ENCODE measurements at regions not wholly inside any gene's neighbourhood (a gene's known extent, or its start where the extent isn't known, plus 50 kb on each side); places are given as distances from the start of the nearest gene placed in this dataset.

GRCh38 chr4:18938343-18939099 is 917.0 kb upstream of the LCORL start:
- Histone ChIP-seq H3K4me1 (no peaks in the 10 kb centered on the region), H3K27me3 (replicated peaks; ENCODE audit: control insufficient read depth, insufficient read depth, low read length) (no peaks in the 10 kb centered on the region), H3K36me3 (ENCODE audit: control insufficient read depth, insufficient read depth, low read length) (no peaks in the 10 kb centered on the region), H3K9me3 (no peaks in the 10 kb centered on the region), H3K4me3 (ENCODE audit: low read depth, low read length) (no peak overlapping the region)
- TF ChIP-seq CTCF (IDR thresholded peaks at IDR 0.05; ENCODE audit: insufficient read depth in 1 of 2, low read depth in 1 of 2, low read length in 1 of 2, severe bottlenecking in 1 of 2, unreplicated experiment in 1 of 2), result no peak
- ChIA-PET POLR2A (no interaction called here), CTCF (no interaction called here)
- H3K4me3 Mint-ChIP-seq (ENCODE audit: unreplicated experiment), result no peak overlapping the region
- no peaks in the 10 kb centered on the region for H3K36me3 Mint-ChIP-seq (ENCODE audit: insufficient read depth, unreplicated experiment)
- no TSS peak for BruUV-seq (replicated peaks)
- no peak overlapping the region for H3K27ac Mint-ChIP-seq (ENCODE audit: unreplicated experiment)
- peaks cover 12% of the 10 kb centered on the region for H3K9me3 Mint-ChIP-seq (ENCODE audit: unreplicated experiment)
- DNase-seq, result no peak
- intact Hi-C loops (cut with micrococcal nuclease; ENCODE audit: unreplicated experiment), result loop anchor here (10.0 kb wide), 1 partner anchor 124 kb away; no protein-coding TSS in a partner anchor
- H3K27me3 Mint-ChIP-seq (ENCODE audit: insufficient read depth, unreplicated experiment), result no peaks in the 10 kb centered on the region
- no peaks in the 10 kb centered on the region for H3K4me1 Mint-ChIP-seq (ENCODE audit: low read depth, unreplicated experiment)

- Histone ChIP-seq H3K36me3 (ENCODE audit: control insufficient read depth, insufficient read depth, low read length) (no peaks in the 10 kb centered on the region), H3K27me3 (replicated peaks; ENCODE audit: control insufficient read depth, insufficient read depth, low read length) (no peaks in the 10 kb centered on the region), H3K4me1 (no peaks in the 10 kb centered on the region), H3K9me3 (no peaks in the 10 kb centered on the region), H3K4me3 (ENCODE audit: low read depth, low read length) (no peak overlapping the region)
- ChIA-PET POLR2A (no interaction called here), CTCF (no interaction called here)
- Mint-ChIP-seq H3K4me3 (ENCODE audit: unreplicated experiment) (no peak overlapping the region), H3K4me1 (ENCODE audit: low read depth, unreplicated experiment) (no peaks in the 10 kb centered on the region), H3K27me3 (ENCODE audit: insufficient read depth, unreplicated experiment) (no peaks in the 10 kb centered on the region), H3K36me3 (ENCODE audit: insufficient read depth, unreplicated experiment) (no peaks in the 10 kb centered on the region), H3K27ac (ENCODE audit: unreplicated experiment) (no peak overlapping the region), H3K9me3 (ENCODE audit: unreplicated experiment) (peaks cover 12% of the 10 kb centered on the region)
- no peak for TF ChIP-seq CTCF (IDR thresholded peaks at IDR 0.05; ENCODE audit: insufficient read depth in 1 of 2, low read depth in 1 of 2, low read length in 1 of 2, severe bottlenecking in 1 of 2, unreplicated experiment in 1 of 2)
- no TSS peak for BruUV-seq (replicated peaks)
- intact Hi-C loops (cut with micrococcal nuclease; ENCODE audit: unreplicated experiment), result loop anchor here (10.0 kb wide), 1 partner anchor 123 kb away; no protein-coding TSS in a partner anchor
- DNase-seq, result no peak
Measured at GRCh38 chr4:18937746-18938145, 916.2 kb upstream of the LCORL start.

GRCh38 chr4:18937080-18937479 is 915.5 kb upstream of the LCORL start:
- Histone ChIP-seq H3K4me3 (ENCODE audit: low read depth, low read length) (no peak overlapping the region), H3K4me1 (no peaks in the 10 kb centered on the region), H3K36me3 (ENCODE audit: control insufficient read depth, insufficient read depth, low read length) (no peaks in the 10 kb centered on the region), H3K27me3 (replicated peaks; ENCODE audit: control insufficient read depth, insufficient read depth, low read length) (no peaks in the 10 kb centered on the region), H3K9me3 (no peaks in the 10 kb centered on the region)
- H3K36me3 Mint-ChIP-seq (ENCODE audit: insufficient read depth, unreplicated experiment), result no peaks in the 10 kb centered on the region
- DNase-seq, result no peak
- H3K27ac Mint-ChIP-seq (ENCODE audit: unreplicated experiment), result no peak overlapping the region
- TF ChIP-seq CTCF (IDR thresholded peaks at IDR 0.05; ENCODE audit: insufficient read depth in 1 of 2, low read depth in 1 of 2, low read length in 1 of 2, severe bottlenecking in 1 of 2, unreplicated experiment in 1 of 2), result no peak
- no peaks in the 10 kb centered on the region for H3K27me3 Mint-ChIP-seq (ENCODE audit: insufficient read depth, unreplicated experiment)
- intact Hi-C loops (cut with micrococcal nuclease; ENCODE audit: unreplicated experiment), result loop anchor here (10.0 kb wide), 1 partner anchor 122 kb away; no protein-coding TSS in a partner anchor
- H3K9me3 Mint-ChIP-seq (ENCODE audit: unreplicated experiment), result peaks cover 12% of the 10 kb centered on the region
- H3K4me3 Mint-ChIP-seq (ENCODE audit: unreplicated experiment), result no peak overlapping the region
- ChIA-PET CTCF (no interaction called here), POLR2A (no interaction called here)
- BruUV-seq (replicated peaks), result no TSS peak
- no peaks in the 10 kb centered on the region for H3K4me1 Mint-ChIP-seq (ENCODE audit: low read depth, unreplicated experiment)

All from Caco-2 (cell line).